GM12874 (cell line): ENCODE measurements at regions not wholly inside any gene's neighbourhood (a gene's known extent, or its start where the extent isn't known, plus 50 kb on each side); places are given as distances from the start of the nearest gene placed in this dataset.

Experiments used
- CTCF ChIP-seq: IDR thresholded peaks from 2 replicates; pipeline ENCODE4 v1.5.1; 2011; ENCODE audit warnings: low read depth, mild to moderate bottlenecking, control low read depth, low read length, moderate library complexity; ENCODE audit not compliant: insufficient read depth

GRCh38 chr5:4230786-4231641 lies 635.4 kb downstream of the IRX1 start:
- no peak for TF ChIP-seq CTCF

DNA sequence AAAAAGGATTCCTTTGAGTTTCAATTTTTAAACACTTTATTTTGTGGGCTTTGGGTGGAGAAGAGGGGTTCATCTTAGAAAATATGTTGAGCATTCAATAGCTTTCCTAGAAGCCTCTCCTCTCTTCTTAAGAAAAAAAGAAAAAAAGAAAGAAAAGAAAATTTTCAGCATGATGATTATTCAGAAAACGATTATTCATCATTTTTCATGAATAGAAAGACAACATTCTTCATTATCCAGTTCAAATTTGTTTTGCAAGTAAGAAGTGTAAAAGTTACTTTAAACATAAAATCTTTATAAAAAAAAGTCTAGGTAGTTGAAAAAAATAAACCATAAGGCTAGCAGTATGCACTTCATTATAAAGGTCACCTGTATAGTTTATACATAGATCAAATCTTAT lies 636.5 kb downstream of the IRX1 start:
- no peak for TF ChIP-seq CTCF

DNA sequence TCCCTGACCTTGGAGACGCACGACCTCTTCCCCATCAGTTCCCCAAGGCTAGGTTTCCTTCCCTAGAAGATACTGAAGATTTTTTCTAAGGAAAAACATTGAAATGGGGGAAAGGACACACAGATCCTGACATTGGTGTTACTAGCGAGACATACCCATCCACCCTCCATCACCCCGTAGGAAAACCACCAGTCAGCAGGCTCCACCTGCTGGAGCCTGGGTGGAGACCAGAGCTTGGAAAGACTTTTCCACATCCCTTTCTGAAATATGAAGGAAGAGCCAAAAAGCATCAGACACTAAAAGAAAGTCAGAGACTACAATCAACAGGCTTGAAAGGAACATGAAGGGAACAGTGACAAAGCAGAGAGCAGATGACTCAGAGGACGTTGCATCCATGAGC lies 638.0 kb downstream of the IRX1 start:
- no peak for TF ChIP-seq CTCF

DNA sequence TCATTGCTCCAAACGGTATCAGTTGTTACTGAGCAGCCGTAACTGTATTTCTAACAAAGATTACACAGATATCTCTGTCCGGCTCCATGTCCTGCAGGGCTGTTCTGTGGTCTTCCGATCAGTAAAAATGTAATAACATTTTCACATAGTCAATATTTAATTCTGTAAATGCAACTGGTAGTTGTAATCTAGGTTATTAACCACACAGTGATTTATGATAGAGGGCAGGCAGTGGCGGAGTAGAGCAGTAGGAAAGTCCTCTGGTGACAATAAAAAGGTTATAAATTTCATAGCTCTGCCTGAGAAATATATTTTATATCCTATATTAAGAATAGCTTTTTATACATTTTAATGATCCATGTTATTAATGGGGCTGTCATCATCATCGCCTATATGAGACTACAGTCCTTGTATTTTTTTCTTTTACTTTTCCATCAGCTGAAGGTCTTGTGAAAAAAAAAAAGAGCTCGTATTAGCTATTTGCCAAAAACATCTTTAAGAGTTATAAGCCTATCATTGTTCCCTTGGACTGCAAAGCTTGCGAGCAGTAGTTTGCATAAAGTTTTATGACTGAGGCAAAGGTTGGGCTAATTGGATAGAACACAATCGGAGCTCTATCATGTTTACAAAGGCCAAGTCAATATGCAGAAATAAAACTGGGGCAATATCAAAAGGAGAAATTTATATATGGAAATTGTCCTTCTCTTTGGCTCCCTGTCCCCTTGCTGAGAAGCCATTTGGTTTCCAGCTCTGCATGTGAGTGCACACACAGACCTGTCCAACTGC lies 648.0 kb downstream of the IRX1 start:
- TF ChIP-seq CTCF = no peak

DNA sequence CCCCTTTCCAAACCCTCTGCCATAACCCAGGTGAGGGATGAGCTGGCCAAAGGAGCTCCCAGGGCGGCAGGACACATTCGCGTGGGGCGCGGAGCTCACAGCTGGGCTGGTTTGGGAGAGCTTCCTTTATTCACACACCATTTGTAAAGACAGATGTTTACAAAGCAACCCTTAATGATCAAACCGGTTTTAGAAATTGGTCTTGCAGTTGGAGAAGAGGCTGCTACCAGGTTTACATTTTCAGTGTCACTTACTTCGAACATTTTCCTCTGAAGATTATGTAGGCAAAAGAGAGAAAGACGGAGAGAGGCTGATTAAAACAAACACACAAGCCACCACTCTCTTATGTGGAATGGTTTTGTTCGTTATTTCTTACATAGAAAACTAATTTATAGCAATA lies 648.7 kb downstream of the IRX1 start:
- TF ChIP-seq CTCF = no peak

GRCh38 chr5:4245076-4245475 lies 649.4 kb downstream of the IRX1 start:
- no peak for TF ChIP-seq CTCF

GRCh38 chr5:4245511-4245910 lies 649.9 kb downstream of the IRX1 start:
- no peak for TF ChIP-seq CTCF
